Mesothelial cell of epicardium (in vitro differentiated cells): ENCODE measurements at regions not wholly inside any gene's neighbourhood (a gene's known extent, or its start where the extent isn't known, plus 50 kb on each side); places are given as distances from the start of the nearest gene placed in this dataset.

Experiments used
- DNase-seq, 2 experiments: peaks; one replicate each; pipeline ENCODE4 v3.0.0; 2021; ENCODE audit warnings: low spot score in 2 of 2; ENCODE audit not compliant: unreplicated experiment in 2 of 2
- H3K27ac Mint-ChIP-seq: 2 replicates; pipeline ENCODE4 v1.8.0; 2021; ENCODE audit warnings: mixed read lengths
- H3K27me3 Mint-ChIP-seq: 2 replicates; pipeline ENCODE4 v1.8.0; 2021; ENCODE audit warnings: low read depth, mixed read lengths
- H3K36me3 Mint-ChIP-seq: 2 replicates; pipeline ENCODE4 v1.8.0; 2021; ENCODE audit warnings: mixed read lengths
- H3K4me1 Mint-ChIP-seq: 2 replicates; pipeline ENCODE4 v1.8.0; 2021; ENCODE audit warnings: mixed read lengths
- H3K4me3 Mint-ChIP-seq: 2 replicates; pipeline ENCODE4 v1.8.0; 2021; ENCODE audit warnings: mild to moderate bottlenecking, moderate library complexity, mixed read lengths
- H3K9me3 Mint-ChIP-seq: 2 replicates; pipeline ENCODE4 v1.8.0; 2021; ENCODE audit warnings: mixed read lengths
- TF ChIP-seq, protein P1 (sequence below): fragments of 200-600 bp; sonication (generic); IDR thresholded peaks from one replicate; pipeline ENCODE4 v1.5.0; 2021; ENCODE audit warnings: antibody characterized with exemption; ENCODE audit not compliant: unreplicated experiment

- Mint-ChIP-seq H3K4me3 (no peak overlapping the region), H3K4me1 (peaks cover 5% of the 10 kb centered on the region), H3K27ac (no peak overlapping the region), H3K9me3 (peaks cover 19% of the 10 kb centered on the region), H3K27me3 (peaks cover 11% of the 10 kb centered on the region), H3K36me3 (no peaks in the 10 kb centered on the region)
- DNase-seq, result no peak
- TF ChIP-seq, protein P1, sequence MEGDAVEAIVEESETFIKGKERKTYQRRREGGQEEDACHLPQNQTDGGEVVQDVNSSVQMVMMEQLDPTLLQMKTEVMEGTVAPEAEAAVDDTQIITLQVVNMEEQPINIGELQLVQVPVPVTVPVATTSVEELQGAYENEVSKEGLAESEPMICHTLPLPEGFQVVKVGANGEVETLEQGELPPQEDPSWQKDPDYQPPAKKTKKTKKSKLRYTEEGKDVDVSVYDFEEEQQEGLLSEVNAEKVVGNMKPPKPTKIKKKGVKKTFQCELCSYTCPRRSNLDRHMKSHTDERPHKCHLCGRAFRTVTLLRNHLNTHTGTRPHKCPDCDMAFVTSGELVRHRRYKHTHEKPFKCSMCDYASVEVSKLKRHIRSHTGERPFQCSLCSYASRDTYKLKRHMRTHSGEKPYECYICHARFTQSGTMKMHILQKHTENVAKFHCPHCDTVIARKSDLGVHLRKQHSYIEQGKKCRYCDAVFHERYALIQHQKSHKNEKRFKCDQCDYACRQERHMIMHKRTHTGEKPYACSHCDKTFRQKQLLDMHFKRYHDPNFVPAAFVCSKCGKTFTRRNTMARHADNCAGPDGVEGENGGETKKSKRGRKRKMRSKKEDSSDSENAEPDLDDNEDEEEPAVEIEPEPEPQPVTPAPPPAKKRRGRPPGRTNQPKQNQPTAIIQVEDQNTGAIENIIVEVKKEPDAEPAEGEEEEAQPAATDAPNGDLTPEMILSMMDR, result no peak
Measured at GRCh38 chr1:170789063-170789462, 125.1 kb downstream of the PRRX1 start.

- no peak overlapping the region for H3K27ac Mint-ChIP-seq
- peaks cover 5% of the 10 kb centered on the region for H3K4me1 Mint-ChIP-seq
Measured at GRCh38 chr1:170790175-170790574, 126.2 kb downstream of the PRRX1 start.

GRCh38 chr1:170790651-170791071 lies 126.7 kb downstream of the PRRX1 start:
- Mint-ChIP-seq H3K4me3 (no peak overlapping the region), H3K36me3 (no peaks in the 10 kb centered on the region), H3K27me3 (peaks cover 11% of the 10 kb centered on the region), H3K4me1 (peaks cover 5% of the 10 kb centered on the region), H3K27ac (no peak overlapping the region), H3K9me3 (peaks cover 18% of the 10 kb centered on the region)
- TF ChIP-seq, protein P1, result no peak
- no peak for DNase-seq

More at GRCh38 chr1:170790175-170790574, 126.2 kb downstream of the PRRX1 start:
- Mint-ChIP-seq H3K4me3 (no peak overlapping the region), H3K9me3 (peaks cover 18% of the 10 kb centered on the region), H3K36me3 (no peaks in the 10 kb centered on the region), H3K27me3 (peaks cover 11% of the 10 kb centered on the region)
- DNase-seq, result no peak
- TF ChIP-seq, protein P1, result no peak

DNA sequence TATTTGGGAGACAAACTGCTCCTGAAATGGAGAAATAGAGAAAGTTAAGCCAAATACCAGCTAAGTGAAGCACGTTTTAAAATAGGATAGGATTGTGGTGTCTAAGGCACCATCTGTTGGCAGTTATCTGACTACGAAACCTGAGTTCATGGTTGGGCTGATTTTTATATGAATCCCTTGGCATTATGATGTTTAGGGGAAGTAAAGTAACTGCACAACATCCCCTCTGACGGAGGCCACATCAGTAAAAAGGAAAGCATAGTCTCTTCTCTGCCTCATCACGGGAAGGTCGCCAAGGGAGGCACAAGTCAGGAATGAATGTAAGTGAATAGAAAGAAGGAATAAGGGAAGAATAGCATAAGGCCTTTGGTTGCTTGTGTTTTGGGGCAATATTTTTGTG lies 128.0 kb downstream of the PRRX1 start:
- Mint-ChIP-seq H3K4me3 (no peak overlapping the region), H3K36me3 (no peaks in the 10 kb centered on the region), H3K4me1 (peaks cover 5% of the 10 kb centered on the region), H3K27ac (no peak overlapping the region), H3K9me3 (peaks cover 9% of the 10 kb centered on the region), H3K27me3 (peaks cover 11% of the 10 kb centered on the region)
- TF ChIP-seq, protein P1, result no peak
- DNase-seq, result no peak

GRCh38 chr1:170800265-170800664 lies 135.1 kb upstream of the MROH9 start:
- TF ChIP-seq, protein P1, result no peak
- Mint-ChIP-seq H3K4me3 (no peak overlapping the region), H3K27me3 (peaks cover 19% of the 10 kb centered on the region), H3K27ac (no peak overlapping the region), H3K9me3 (no peaks in the 10 kb centered on the region), H3K4me1 (no peaks in the 10 kb centered on the region), H3K36me3 (no peaks in the 10 kb centered on the region)
- no peak for DNase-seq

DNA sequence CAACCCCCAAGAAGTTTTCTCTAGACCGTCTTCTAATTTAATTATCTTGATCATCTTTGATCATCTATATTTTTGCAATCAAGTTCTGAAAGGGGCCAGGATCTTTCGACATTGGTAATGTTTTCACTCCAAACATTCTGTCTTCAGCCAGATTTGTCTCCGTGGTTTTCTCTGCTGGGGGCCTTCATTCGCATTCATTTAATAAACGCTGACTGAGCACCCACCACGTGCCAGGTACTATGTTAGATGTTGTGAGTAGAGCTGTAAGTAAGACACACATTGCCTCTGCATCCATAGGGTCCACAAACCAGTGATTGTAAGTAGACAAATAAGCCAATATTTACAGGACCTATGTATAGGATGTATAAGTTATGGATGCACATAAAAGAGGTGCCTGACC lies 134.5 kb upstream of the MROH9 start:
- no peak for DNase-seq
- Mint-ChIP-seq H3K27me3 (peaks cover 19% of the 10 kb centered on the region), H3K4me1 (peaks cover 4% of the 10 kb centered on the region), H3K4me3 (no peak overlapping the region), H3K27ac (no peak overlapping the region), H3K36me3 (no peaks in the 10 kb centered on the region), H3K9me3 (no peaks in the 10 kb centered on the region)
- TF ChIP-seq, protein P1, result no peak
